ENCODE measurements at regions not wholly inside any gene's neighbourhood (a gene's known extent, or its start where the extent isn't known, plus 50 kb on each side); places are given as distances from the start of the nearest gene placed in this dataset.

GRCh38 chr5:124692950-124693349 lies 53.5 kb downstream of the ZNF608 start:
- Histone ChIP-seq H3K4me1 (replicated peaks in 1 of 2) (peaks cover 18 to 20% of the 10 kb centered on the region in 2 donors), H3K4me3 (no peak overlapping the region), H3K27ac (no peak overlapping the region)
- WGBS, 10 experiments = 80 to 100% (median 100%) methylated on average over 1 to 2 of the region's 2 CpGs; no CpG with 5 or more reads in 1 of the 10 experiments
- no peak for ATAC-seq (replicated peaks in 6 of 8)
- in situ Hi-C loops (cut with MboI; ENCODE audit: low pct_unique_long_range_greater_than_20kb in 2 of 9, low sequenced_read_pairs in 9 of 9, unreplicated experiment in 9 of 9) = no loop called here

DNA sequence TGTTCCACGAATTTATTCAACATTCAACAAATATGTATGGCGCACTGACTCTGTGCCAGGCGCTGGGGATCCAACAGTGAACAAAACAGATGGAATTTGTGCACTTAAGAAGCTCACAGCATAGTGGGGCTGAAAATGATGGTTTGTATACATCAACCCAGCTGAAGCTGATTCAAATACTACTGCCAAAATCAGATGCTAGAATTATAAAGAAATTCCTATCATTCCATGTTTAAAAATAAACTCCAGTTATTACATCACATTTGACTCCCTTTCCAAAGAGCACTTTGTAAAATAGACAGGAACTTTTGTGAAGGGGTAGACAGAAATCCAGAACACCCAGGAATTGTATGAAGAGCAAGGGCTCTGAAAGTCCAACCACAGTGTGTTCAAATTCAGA lies 54.1 kb downstream of the ZNF608 start:
- 0 to 100% (median 100%) methylated on average over 1 to 3 of the region's 3 CpGs; no CpG with 5 or more reads in 1 of the 10 experiments for WGBS, 10 experiments
- ATAC-seq (replicated peaks in 6 of 8) = peak in 1 of 8 experiments; percentile 34
- H3K27ac ChIP-seq = no peak overlapping the region

DNA sequence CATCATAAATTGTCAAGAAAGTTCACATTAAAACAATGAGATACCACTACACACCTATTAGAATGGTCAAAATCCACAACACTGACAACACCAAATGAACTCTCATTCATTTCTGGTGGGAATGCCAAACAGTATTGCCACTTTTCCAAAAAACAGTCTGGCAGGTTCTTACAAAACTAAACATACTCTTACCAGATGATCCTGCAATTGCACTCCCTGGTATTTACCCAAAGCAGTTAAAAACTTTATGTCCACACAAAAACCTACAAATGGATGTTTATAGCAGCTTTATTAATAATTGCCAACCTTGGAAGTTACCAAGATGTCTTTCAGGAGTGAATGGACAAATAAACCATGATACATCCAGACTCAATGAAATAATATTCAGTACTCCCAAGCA lies 56.8 kb downstream of the ZNF608 start:
- Histone ChIP-seq H3K27ac (no peak overlapping the region), H3K4me1 (replicated peaks in 1 of 2) (peaks cover 8 to 16% of the 10 kb centered on the region in 2 donors), H3K4me3 (no peak overlapping the region)
- no peak for ATAC-seq (replicated peaks in 6 of 8)
- in situ Hi-C loops (cut with MboI; ENCODE audit: low pct_unique_long_range_greater_than_20kb in 2 of 9, low sequenced_read_pairs in 9 of 9, unreplicated experiment in 9 of 9) = no loop called here

More for the DNA sequence above, 54.1 kb downstream of the ZNF608 start:
- peaks cover 14% of the 10 kb centered on the region in 2 donors for H3K4me1 ChIP-seq (replicated peaks in 1 of 2)
- in situ Hi-C loops (cut with MboI; ENCODE audit: low pct_unique_long_range_greater_than_20kb in 2 of 9, low sequenced_read_pairs in 9 of 9, unreplicated experiment in 9 of 9) = no loop called here
- H3K4me3 ChIP-seq = no peak overlapping the region

DNA sequence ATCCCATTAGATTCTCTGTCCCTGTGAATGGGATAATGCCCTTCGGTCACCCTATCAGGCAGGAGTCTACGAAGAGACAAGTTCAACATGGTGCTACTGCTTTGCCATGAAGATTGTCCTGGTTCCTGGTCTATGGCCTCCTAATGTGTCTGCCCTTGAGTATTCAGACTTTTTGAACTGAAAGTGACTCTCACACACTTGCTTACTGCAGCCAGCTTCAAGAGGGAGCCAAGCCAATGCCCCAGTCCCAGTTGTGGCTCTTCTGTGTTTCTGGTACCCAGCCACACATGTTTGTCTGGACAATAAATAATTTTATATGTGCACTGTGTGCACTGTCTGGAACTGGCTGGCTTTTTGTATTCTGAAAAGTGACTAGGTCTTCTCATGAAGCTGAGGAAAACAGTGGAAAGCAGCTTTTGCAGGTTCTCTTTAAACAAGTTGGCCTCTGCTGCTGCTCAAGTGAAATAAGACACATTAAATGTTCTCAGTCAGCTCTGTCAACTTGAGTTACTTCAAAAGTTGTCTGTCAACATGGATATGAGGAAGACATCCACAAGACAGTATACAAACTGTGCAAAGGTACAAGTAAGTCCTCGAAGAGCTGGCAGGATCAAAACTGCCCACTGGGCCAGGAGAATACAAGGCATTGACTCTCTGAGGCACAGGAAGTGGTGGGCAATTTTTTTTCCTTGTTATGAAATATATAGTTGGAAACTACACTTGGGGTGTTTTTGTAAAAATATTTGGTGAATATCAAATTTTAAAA lies 60.0 kb downstream of the ZNF608 start:
- 17 to 100% (median 86%) methylated on average over 1 to 3 of the region's 3 CpGs; no CpG with 5 or more reads in 1 of the 10 experiments for WGBS, 10 experiments
- in situ Hi-C loops (cut with MboI; ENCODE audit: low pct_unique_long_range_greater_than_20kb in 2 of 9, low sequenced_read_pairs in 9 of 9, unreplicated experiment in 9 of 9) = no loop called here

DNA sequence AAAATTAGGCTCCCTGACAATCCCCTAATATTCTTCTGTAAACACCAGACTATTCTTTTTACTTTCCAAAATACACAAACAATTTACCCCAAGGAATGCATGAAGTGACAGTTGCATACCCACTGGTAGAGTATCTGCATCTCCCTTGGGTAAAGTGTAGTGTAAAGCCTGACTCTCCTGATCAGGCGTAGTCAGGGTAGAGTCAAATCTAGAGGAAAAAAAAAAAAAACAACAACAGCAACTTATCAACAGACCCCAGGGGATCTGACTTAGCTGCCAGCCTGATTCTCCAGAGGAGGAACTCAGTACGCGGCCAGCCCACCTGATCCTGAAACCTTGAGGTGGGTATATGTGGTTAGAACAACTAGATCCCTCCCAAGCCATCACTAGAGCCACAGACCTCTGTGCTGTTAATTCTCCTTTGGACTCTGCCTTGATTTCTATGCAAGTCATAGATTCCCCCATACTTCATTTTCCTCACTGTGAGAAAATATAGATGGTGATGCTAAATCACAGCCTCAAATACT lies 61.0 kb downstream of the ZNF608 start:
- 64 to 100% (median 96%) methylated on average over 1 to 3 of the region's 3 CpGs; no CpG with 5 or more reads in 1 of the 10 experiments for WGBS, 10 experiments
- peak in 1 of 8 experiments; percentile 22 for ATAC-seq (replicated peaks in 6 of 8)
- Histone ChIP-seq H3K4me3 (no peak overlapping the region), H3K4me1 (replicated peaks in 1 of 2) (peaks cover 15 to 16% of the 10 kb centered on the region in 2 donors), H3K27ac (no peak overlapping the region)
- in situ Hi-C loops (cut with MboI; ENCODE audit: low pct_unique_long_range_greater_than_20kb in 2 of 9, low sequenced_read_pairs in 9 of 9, unreplicated experiment in 9 of 9) = no loop called here

More for the DNA sequence above, 60.0 kb downstream of the ZNF608 start:
- Histone ChIP-seq H3K4me1 (replicated peaks in 1 of 2) (peaks cover 15 to 16% of the 10 kb centered on the region in 2 donors), H3K27ac (no peak overlapping the region), H3K4me3 (no peak overlapping the region)
- peak in 1 of 8 experiments; percentile 21 for ATAC-seq (replicated peaks in 6 of 8)

- Histone ChIP-seq H3K27ac (no peak overlapping the region), H3K4me1 (replicated peaks in 1 of 2) (peaks cover 22 to 25% of the 10 kb centered on the region in 2 donors), H3K4me3 (no peak overlapping the region)
- WGBS, 10 experiments = 70 to 100% (median 95%) methylated on average over 1 to 2 of the region's 2 CpGs; no CpG with 5 or more reads in 3 of the 10 experiments
- ATAC-seq (replicated peaks in 6 of 8) = no peak
- in situ Hi-C loops (cut with MboI; ENCODE audit: low pct_unique_long_range_greater_than_20kb in 2 of 9, low sequenced_read_pairs in 9 of 9, unreplicated experiment in 9 of 9) = no loop called here
Observed at GRCh38 chr5:124683917-124684555, 62.4 kb downstream of the ZNF608 start.

- no peak overlapping the region for H3K27ac ChIP-seq
- no peak for ATAC-seq (replicated peaks in 6 of 8)
- no peak overlapping the region for H3K4me3 ChIP-seq
Observed at GRCh38 chr5:124679578-124680199, 66.8 kb downstream of the ZNF608 start.

DNA sequence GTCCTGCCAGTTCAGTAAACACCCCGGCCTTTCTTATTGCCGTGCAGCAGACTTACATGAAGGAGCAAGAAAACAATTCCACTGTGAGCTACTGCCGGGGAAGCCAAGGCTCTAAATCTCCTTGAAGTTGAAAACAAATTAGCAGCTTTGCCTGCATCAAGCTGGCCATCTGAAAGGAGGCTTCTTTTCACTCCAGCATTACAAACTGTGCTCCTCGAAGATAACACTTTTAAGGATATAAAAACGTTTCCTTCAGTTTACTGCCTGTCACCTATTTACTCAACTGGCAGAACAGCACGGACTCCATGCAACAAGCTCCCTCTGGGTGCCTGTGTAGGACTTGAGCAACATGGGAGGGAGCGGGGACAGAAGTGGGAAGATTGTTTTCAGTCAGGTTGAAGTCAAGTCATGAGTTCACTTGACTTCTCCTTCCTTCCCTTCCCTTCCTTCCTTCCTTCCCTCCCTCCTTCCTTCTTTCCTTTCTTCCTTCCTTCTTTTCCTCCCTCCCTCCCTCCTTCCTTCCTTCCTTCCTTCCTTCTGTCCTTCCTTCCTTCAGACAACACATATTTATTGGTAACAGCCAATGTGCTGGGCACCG lies 67.4 kb downstream of the ZNF608 start:
- peak in 5 of 8 experiments; percentile 42 to 74 (median 50) for ATAC-seq (replicated peaks in 6 of 8)
- Histone ChIP-seq H3K4me1 (replicated peaks in 1 of 2) (peaks cover 43 to 54% of the 10 kb centered on the region in 2 donors), H3K27ac (no peak overlapping the region), H3K4me3 (no peak overlapping the region)
- in situ Hi-C loops (cut with MboI; ENCODE audit: low pct_unique_long_range_greater_than_20kb in 2 of 9, low sequenced_read_pairs in 9 of 9, unreplicated experiment in 9 of 9) = no loop called here
- 42 to 100% (median 62%) methylated on average over 1 to 7 of the region's 8 CpGs; no CpG with 5 or more reads in 1 of the 10 experiments for WGBS, 10 experiments

More at GRCh38 chr5:124679578-124680199, 66.8 kb downstream of the ZNF608 start:
- 72 to 95% (median 90%) methylated on average over 1 to 4 of the region's 4 CpGs; no CpG with 5 or more reads in 2 of the 10 experiments for WGBS, 10 experiments
- peaks cover 43 to 57% of the 10 kb centered on the region in 2 donors for H3K4me1 ChIP-seq (replicated peaks in 1 of 2)
- in situ Hi-C loops (cut with MboI; ENCODE audit: low pct_unique_long_range_greater_than_20kb in 2 of 9, low sequenced_read_pairs in 9 of 9, unreplicated experiment in 9 of 9) = no loop called here

- no peak overlapping the region for H3K4me3 ChIP-seq
- WGBS, 10 experiments = 40 to 100% methylated on average over 1 of the region's 4 CpGs; no CpG with 5 or more reads in 8 of the 10 experiments
- in situ Hi-C loops (cut with MboI; ENCODE audit: low pct_unique_long_range_greater_than_20kb in 2 of 9, low sequenced_read_pairs in 9 of 9, unreplicated experiment in 9 of 9) = no loop called here
- no peak overlapping the region for H3K27ac ChIP-seq
- peaks cover 43 to 55% of the 10 kb centered on the region in 2 donors for H3K4me1 ChIP-seq (replicated peaks in 1 of 2)
- peak in 5 of 8 experiments; percentile 26 to 62 (median 47) for ATAC-seq (replicated peaks in 6 of 8)
Observed at GRCh38 chr5:124678468-124678867, 68.0 kb downstream of the ZNF608 start.

DNA sequence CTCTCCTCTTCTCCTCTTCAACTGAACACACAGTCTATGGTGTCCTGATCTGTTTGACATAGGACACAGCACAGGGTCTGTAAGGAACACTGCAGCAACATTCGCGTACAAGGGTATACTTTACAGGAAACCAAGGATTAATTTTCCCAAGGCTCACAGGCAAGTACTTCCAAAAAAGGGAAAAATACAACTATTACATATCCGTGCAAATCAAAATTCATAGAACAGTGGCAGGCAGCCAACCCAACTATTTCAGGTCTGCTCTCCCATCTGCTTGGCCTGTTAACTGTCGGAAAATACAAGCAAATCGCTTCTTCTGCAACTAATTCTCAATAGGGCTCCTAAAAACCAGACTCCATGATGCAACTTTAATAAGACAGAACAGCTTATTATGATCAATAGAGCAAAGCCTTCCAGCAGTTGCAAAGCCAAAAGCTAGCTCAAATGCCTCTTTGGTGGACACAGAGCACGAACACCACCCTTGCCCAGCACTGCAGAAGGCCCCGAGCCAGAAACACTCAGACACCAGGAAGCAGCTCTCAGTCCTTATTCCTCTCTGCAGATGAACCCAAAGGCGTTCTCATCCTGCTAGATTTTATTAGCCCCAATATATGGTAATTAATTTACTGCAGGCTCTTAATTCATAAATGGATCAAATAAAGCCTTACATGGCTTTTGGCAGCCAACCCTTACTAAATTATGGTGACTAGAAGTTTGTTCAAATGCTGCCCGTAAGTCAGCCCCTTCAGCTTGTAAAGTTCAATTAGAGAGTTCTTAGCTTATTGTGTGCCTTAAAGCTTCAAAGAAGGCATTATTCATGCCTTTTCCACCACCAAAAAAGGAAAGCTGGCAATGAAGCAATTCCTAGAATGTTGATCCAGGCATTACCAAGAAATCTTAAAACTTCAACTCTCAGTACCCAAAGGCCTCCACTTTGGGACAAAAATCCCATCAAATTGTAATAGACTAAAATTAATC lies 68.8 kb downstream of the ZNF608 start:
- peak in 7 of 8 experiments; percentile 28 to 79 (median 47) for ATAC-seq (replicated peaks in 6 of 8)
- Histone ChIP-seq H3K27ac (no peak overlapping the region), H3K4me1 (replicated peaks in 1 of 2) (peaks cover 43 to 55% of the 10 kb centered on the region in 2 donors), H3K4me3 (no peak overlapping the region)
- 11 to 89% (median 69%) methylated on average over 2 to 9 of the region's 9 CpGs; no CpG with 5 or more reads in 3 of the 10 experiments for WGBS, 10 experiments
- in situ Hi-C loops (cut with MboI; ENCODE audit: low pct_unique_long_range_greater_than_20kb in 2 of 9, low sequenced_read_pairs in 9 of 9, unreplicated experiment in 9 of 9) = no loop called here

- in situ Hi-C loops (cut with MboI; ENCODE audit: low pct_unique_long_range_greater_than_20kb in 2 of 9, low sequenced_read_pairs in 9 of 9, unreplicated experiment in 9 of 9) = no loop called here
- Histone ChIP-seq H3K4me3 (no peak overlapping the region), H3K27ac (no peak overlapping the region), H3K4me1 (replicated peaks in 1 of 2) (peaks cover 49 to 70% of the 10 kb centered on the region in 2 donors)
- 52 to 100% (median 81%) methylated on average over 1 to 6 of the region's 6 CpGs for WGBS, 10 experiments
- peak in 1 of 8 experiments; percentile 64 for ATAC-seq (replicated peaks in 6 of 8)
Observed at GRCh38 chr5:124675931-124676846, 70.2 kb downstream of the ZNF608 start.

Measured in motor neuron (in vitro differentiated cells).